Gastroesophageal sphincter (tissue), 3 donors: ENCODE measurements at regions not wholly inside any gene's neighbourhood (a gene's known extent, or its start where the extent isn't known, plus 50 kb on each side); places are given as distances from the start of the nearest gene placed in this dataset.

Experiments
- POLR2A ChIP-seq, 2 donors: fragments of 450-650 bp; IDR thresholded peaks; one replicate each; pipeline ENCODE4 v1.6.1; 2017; ENCODE audit warnings: antibody characterized with exemption in 2 of 2, mild to moderate bottlenecking in 2 of 2, moderate library complexity in 1 of 2
- POLR2AphosphoS5 ChIP-seq: sonication (generic); formaldehyde crosslinking; IDR thresholded peaks from one replicate; pipeline ENCODE4 v1.6.1; 2017; ENCODE audit warnings: antibody characterized with exemption
- TF ChIP-seq, protein P1 (sequence below), 4 experiments: fragments of 200-600 bp in 2 of 4; fragments of 450-650 bp in 2 of 4; sonication (generic) in 1 of 4; IDR thresholded peaks; one replicate each; pipeline ENCODE4 v1.5.1; 2017 to 2019; ENCODE audit warnings: antibody characterized with exemption in 4 of 4, mild to moderate bottlenecking in 2 of 4, moderate library complexity in 2 of 4

DNA sequence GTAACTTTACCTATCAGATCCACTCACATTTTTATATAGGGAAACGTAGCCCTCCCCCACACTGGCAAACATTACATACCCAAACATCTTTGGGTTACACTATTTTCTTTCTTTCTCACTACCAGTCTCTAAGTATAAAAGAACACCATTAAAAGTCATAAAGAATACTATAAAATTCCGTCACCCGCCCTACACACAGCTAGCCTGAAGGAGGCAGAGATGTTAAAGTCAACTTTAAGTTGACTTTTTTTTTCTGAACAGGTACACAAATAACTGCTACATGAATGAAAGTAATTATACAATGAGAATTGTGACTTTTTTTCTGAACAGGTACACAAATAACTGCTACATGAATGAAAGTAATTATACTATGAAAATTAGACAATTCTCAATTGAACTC lies 628.3 kb downstream of the NUP35 start:
- TF ChIP-seq, protein P1, sequence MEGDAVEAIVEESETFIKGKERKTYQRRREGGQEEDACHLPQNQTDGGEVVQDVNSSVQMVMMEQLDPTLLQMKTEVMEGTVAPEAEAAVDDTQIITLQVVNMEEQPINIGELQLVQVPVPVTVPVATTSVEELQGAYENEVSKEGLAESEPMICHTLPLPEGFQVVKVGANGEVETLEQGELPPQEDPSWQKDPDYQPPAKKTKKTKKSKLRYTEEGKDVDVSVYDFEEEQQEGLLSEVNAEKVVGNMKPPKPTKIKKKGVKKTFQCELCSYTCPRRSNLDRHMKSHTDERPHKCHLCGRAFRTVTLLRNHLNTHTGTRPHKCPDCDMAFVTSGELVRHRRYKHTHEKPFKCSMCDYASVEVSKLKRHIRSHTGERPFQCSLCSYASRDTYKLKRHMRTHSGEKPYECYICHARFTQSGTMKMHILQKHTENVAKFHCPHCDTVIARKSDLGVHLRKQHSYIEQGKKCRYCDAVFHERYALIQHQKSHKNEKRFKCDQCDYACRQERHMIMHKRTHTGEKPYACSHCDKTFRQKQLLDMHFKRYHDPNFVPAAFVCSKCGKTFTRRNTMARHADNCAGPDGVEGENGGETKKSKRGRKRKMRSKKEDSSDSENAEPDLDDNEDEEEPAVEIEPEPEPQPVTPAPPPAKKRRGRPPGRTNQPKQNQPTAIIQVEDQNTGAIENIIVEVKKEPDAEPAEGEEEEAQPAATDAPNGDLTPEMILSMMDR (IDR thresholded peaks at IDR 0.05): no peak
- no peak for TF ChIP-seq POLR2A (IDR thresholded peaks at IDR 0.05)
- no peak for TF ChIP-seq POLR2AphosphoS5
